MG63 (cell line): ENCODE measurements at regions not wholly inside any gene's neighbourhood (a gene's known extent, or its start where the extent isn't known, plus 50 kb on each side); places are given as distances from the start of the nearest gene placed in this dataset.
"Not testable (repeated sequence)": the region's sequence is repeated elsewhere in the genome, so short reads cannot be mapped to it uniquely, and the experiment has no call there.

Experiments used
- DNase-seq: peaks from one replicate; pipeline ENCODE4 v3.0.0-alpha.2; 2020
- H3K27me3 ChIP-seq: fragments of 250-450 bp; sonication (Bioruptor Pico); 2 replicates; pipeline ENCODE4 v1.5.1; 2020; ENCODE audit warnings: mild to moderate bottlenecking, moderate library complexity
- H3K36me3 ChIP-seq: fragments of 250-450 bp; sonication (Bioruptor Pico); 2 replicates; pipeline ENCODE4 v1.5.1; 2020; ENCODE audit warnings: mild to moderate bottlenecking, moderate library complexity
- H3K4me3 ChIP-seq: fragments of 250-450 bp; sonication (Bioruptor Pico); 2 replicates; pipeline ENCODE4 v1.5.1; 2020; ENCODE audit warnings: mild to moderate bottlenecking, moderate library complexity
- H3K9me3 ChIP-seq: fragments of 250-450 bp; sonication (Bioruptor Pico); 2 replicates; pipeline ENCODE4 v1.5.1; 2020; ENCODE audit warnings: mild to moderate bottlenecking, moderate library complexity

DNA sequence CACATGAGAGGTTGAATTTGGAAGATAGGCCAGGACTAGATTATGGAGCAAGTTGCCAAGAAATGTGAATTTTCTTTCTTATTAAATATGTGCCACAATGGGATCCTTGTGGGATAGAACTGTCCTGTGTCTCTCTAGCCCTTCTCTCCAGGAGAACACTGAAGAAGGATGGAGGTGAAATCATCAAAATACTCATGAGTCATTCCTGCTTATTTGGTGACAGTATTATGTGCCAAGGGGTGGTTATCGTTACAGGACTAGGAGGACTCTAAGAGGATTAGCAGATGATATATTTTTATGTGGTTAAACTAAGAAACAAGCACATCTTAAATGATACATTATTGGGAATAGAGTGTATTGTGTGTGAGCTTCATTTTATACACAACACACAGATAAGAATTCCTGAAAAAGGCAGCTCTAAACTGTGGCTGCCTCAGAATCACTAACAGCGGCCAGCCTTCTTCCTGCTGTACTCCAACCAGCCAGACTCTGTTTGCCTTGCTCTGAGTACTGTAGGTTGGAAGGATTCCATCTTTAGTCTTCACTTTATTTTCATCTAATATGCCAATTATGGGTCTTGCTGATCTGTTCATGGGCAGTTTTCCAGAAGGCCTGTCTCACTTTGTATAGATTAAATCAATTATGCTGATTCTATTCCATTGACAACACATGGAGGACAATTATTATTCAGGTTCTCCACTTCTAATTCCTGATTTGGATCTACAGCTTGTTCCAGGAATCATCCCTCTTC, 325.8 kb downstream of the ABCC12 start:
- no peak for DNase-seq
- no peak overlapping the region for H3K4me3 ChIP-seq
- H3K27me3 ChIP-seq, result no peaks in the 10 kb centered on the region
- H3K36me3 ChIP-seq, result no peaks in the 10 kb centered on the region
- H3K9me3 ChIP-seq, result no peaks in the 10 kb centered on the region

- H3K36me3 ChIP-seq, result no peaks in the 10 kb centered on the region
- H3K9me3 ChIP-seq, result no peaks in the 10 kb centered on the region
- H3K4me3 ChIP-seq, result no peak overlapping the region
- H3K27me3 ChIP-seq, result no peaks in the 10 kb centered on the region
- DNase-seq, result no peak
Observed at GRCh38 chr16:47826070-47826469, 329.7 kb downstream of the ABCC12 start.

GRCh38 chr16:47817048-47817447, 338.7 kb downstream of the ABCC12 start:
- Histone ChIP-seq H3K36me3 (no peaks in the 10 kb centered on the region), H3K9me3 (no peaks in the 10 kb centered on the region), H3K27me3 (no peaks in the 10 kb centered on the region), H3K4me3 (no peak overlapping the region)
- no peak for DNase-seq

DNA sequence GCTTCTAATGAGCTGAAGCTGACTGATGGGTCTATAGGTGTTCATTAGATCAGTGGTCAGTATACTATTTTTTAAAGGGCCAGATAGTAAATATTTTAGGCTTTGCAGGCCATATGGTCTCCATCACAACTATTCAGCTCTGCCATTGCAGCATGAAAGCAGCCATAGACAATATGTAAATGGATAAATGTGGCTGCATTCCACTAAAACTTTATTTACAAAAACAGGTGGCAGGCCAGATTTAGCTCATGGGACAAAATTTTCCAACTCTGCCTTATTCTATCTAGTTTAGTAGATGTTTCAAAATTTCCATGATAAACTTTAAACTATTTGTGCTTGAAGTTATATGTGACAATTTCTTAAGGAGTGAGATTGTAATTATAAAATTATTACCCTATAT, 339.3 kb downstream of the ABCC12 start:
- no peaks in the 10 kb centered on the region for H3K36me3 ChIP-seq
- H3K27me3 ChIP-seq, result no peaks in the 10 kb centered on the region
- no peak for DNase-seq
- no peak overlapping the region for H3K4me3 ChIP-seq
- H3K9me3 ChIP-seq, result no peaks in the 10 kb centered on the region

DNA sequence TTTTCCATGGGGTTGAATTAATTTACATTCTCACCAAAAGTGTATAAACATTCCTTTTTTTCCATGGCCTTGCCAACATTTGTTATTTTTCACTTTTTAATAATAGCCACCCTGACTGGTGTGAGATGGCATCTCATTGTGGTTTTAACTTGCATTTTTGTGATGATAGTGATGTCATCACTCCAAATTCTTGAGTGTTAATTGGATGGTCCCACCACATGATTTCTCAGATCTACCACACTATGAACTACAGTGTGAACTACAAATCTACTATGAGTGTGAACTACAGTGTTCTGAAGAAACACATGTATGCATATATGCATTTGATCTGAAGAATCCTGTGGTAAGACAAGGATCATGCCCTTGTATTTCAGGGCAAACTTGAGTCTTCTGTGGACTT, 340.1 kb downstream of the ABCC12 start:
- DNase-seq, result no peak

GRCh38 chr16:47811758-47812157, 344.0 kb downstream of the ABCC12 start:
- H3K9me3 ChIP-seq, DNase-seq, H3K4me3 ChIP-seq, H3K27me3 ChIP-seq, H3K36me3 ChIP-seq: not testable (repeated sequence)

More for the DNA sequence above, 340.1 kb downstream of the ABCC12 start:
- no peak overlapping the region for H3K4me3 ChIP-seq
- H3K36me3 ChIP-seq, result no peaks in the 10 kb centered on the region
- H3K27me3 ChIP-seq, result no peaks in the 10 kb centered on the region
- no peaks in the 10 kb centered on the region for H3K9me3 ChIP-seq

DNA sequence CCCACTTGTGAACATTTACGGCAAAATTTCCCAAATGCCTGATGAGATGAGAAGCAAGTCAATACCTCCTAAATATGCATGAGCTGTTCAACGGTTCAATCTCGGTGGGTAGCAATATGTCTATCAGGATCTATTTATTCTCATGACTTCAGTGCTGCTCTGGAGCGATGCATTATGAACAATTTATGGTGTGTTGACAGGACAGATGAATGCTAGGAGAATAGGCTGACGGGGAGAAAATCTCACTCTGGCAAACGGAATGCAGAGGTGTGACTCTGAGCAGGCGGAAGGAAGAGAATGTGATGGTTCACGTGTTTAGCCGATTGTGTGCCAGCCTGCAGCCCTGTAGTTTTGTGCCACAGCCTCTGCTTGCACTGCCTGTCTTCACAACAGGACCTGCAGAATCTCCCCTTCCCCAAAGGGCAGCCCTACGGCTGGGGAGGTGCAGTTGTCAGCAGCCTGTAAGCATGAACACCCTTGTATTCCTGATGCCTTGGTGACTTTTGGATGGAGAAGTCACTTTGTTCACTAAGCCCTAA, 345.2 kb downstream of the PHKB start:
- H3K36me3 ChIP-seq, result no peaks in the 10 kb centered on the region
- H3K4me3 ChIP-seq, result no peak overlapping the region
- H3K9me3 ChIP-seq, result no peaks in the 10 kb centered on the region
- no peak for DNase-seq
- H3K27me3 ChIP-seq, result no peaks in the 10 kb centered on the region

- no peaks in the 10 kb centered on the region for H3K27me3 ChIP-seq
- H3K4me3 ChIP-seq, result no peak overlapping the region
- no peak for DNase-seq
- H3K36me3 ChIP-seq, result no peaks in the 10 kb centered on the region
- no peaks in the 10 kb centered on the region for H3K9me3 ChIP-seq
Observed at GRCh38 chr16:47787696-47788095, 326.6 kb downstream of the PHKB start.

GRCh38 chr16:47781673-47782072, 320.5 kb downstream of the PHKB start:
- Histone ChIP-seq H3K4me3 (no peak overlapping the region), H3K9me3 (no peaks in the 10 kb centered on the region), H3K36me3 (no peaks in the 10 kb centered on the region), H3K27me3 (no peaks in the 10 kb centered on the region)
- DNase-seq, result no peak

- no peak for DNase-seq
- Histone ChIP-seq H3K9me3 (no peaks in the 10 kb centered on the region), H3K27me3 (no peaks in the 10 kb centered on the region), H3K4me3 (no peak overlapping the region), H3K36me3 (no peaks in the 10 kb centered on the region)
Observed at GRCh38 chr16:47780213-47780875, 319.2 kb downstream of the PHKB start.

- Histone ChIP-seq H3K36me3 (no peaks in the 10 kb centered on the region), H3K9me3 (no peaks in the 10 kb centered on the region), H3K4me3 (no peak overlapping the region), H3K27me3 (no peaks in the 10 kb centered on the region)
- no peak for DNase-seq
Observed at GRCh38 chr16:47779201-47780016, 318.3 kb downstream of the PHKB start.

- Histone ChIP-seq H3K9me3 (no peaks in the 10 kb centered on the region), H3K27me3 (no peaks in the 10 kb centered on the region), H3K36me3 (no peaks in the 10 kb centered on the region), H3K4me3 (no peak overlapping the region)
- DNase-seq, result no peak
Observed at GRCh38 chr16:47778106-47778801, 317.1 kb downstream of the PHKB start.

DNA sequence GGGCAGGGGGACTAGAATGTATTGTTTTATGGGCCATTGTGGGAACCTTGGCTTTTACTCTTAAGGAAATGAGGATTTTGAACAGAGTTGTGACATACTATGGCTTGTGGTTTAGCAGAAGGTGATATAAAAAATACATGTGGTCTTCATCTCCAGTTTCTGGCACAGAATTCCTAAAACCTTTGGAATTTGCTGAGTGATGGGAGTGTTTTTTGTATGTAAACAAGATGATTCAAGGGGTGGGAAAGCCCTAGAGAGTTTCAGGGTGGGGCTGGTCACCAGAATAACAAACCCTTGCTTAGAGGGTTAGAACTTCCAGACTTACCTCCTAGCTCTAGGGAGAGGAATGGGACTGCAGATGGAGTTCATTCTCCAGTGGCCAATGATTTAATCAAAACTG, 316.1 kb downstream of the PHKB start:
- DNase-seq, result no peak
- Histone ChIP-seq H3K4me3 (no peak overlapping the region), H3K27me3 (no peaks in the 10 kb centered on the region), H3K36me3 (no peaks in the 10 kb centered on the region), H3K9me3 (no peaks in the 10 kb centered on the region)

- no peak overlapping the region for H3K4me3 ChIP-seq
- H3K27me3 ChIP-seq, result no peaks in the 10 kb centered on the region
- H3K9me3 ChIP-seq, result no peaks in the 10 kb centered on the region
- DNase-seq, result no peak
- H3K36me3 ChIP-seq, result no peaks in the 10 kb centered on the region
Observed at GRCh38 chr16:47774661-47775060, 313.5 kb downstream of the PHKB start.

DNA sequence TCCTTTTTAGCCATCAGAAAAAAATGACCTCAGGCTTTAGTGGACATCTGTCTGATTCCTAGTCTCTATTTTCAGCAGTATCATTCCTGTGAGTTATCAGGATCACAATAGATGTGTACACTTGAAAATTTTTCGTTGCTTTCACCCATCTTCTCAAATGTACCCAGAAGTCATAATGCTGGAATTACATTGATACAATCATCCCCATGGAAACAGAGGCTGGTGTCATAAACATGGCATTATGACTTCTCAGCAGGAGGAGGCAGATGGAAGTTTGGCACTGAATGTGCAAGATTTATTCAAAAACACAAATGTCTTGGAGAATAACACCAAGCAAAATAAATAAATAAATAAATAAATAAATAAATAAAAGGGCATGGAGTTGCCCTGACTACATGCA, 292.5 kb downstream of the PHKB start:
- DNase-seq, result no peak
- no peak overlapping the region for H3K4me3 ChIP-seq
- H3K27me3 ChIP-seq, result no peaks in the 10 kb centered on the region
- no peaks in the 10 kb centered on the region for H3K9me3 ChIP-seq
- no peaks in the 10 kb centered on the region for H3K36me3 ChIP-seq
